ENCODE measurements at regions not wholly inside any gene's neighbourhood (a gene's known extent, or its start where the extent isn't known, plus 50 kb on each side); places are given as distances from the start of the nearest gene placed in this dataset.

DNA sequence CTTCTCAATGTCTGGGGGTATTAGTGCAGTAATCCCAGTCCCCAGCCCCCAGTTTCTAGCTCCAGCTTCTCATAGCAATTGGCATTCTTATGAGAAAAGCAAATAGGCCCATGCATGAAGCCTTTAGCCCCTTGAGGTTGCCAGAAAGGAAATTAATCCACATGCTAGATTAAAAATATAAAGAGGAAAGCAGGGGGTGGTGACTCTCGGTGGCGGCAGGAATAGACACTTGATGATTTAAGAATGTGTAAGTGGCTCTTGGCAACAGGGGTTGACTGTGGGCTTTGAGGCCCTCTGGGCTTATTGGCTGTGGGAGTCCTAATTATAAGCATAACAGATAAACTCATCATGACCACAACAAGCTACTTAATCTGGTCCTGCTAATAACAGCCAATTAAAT lies 1367.3 kb upstream of the FLRT2 start:
- DNase-seq (ENCODE audit: low spot score) = no peak

DNA sequence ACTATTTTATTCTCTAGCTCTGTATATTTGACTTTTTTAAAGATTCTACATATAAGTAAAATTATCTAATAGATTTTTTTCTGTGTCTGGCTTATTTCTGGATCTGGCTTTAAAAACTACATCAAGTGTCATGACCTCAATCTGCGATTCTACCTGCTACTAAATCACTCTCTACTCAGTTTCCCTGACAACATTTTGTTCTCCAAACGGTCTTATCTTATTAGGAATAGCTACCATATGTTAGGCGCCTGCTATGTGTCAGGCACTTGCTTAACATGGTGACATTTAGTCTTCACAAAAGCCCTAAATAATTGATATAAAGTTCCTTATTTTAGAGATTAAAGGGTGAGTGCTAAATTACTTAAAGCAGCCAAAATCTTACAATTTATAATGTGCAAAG lies 1362.9 kb upstream of the FLRT2 start:
- no peak for DNase-seq (ENCODE audit: low spot score)

DNA sequence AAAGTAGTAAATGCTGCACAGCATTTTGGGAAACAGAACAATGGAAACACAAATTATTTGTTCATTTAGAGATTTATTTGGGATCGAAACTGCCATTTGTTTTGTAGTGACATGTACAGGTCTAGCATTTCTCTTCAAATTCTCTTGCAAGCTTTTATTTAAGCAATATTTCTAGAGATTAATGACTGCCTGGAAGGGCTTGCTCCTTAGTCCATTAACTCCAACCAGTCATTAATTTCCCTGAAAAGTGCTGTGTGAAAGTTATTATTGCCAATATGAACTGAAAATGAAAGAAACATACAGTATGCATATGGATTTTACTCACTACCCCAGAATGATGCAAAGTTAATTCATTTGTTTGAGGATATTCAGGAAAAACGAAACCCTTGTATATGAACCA lies 1349.6 kb upstream of the FLRT2 start:
- no peak for DNase-seq (ENCODE audit: low spot score)

DNA sequence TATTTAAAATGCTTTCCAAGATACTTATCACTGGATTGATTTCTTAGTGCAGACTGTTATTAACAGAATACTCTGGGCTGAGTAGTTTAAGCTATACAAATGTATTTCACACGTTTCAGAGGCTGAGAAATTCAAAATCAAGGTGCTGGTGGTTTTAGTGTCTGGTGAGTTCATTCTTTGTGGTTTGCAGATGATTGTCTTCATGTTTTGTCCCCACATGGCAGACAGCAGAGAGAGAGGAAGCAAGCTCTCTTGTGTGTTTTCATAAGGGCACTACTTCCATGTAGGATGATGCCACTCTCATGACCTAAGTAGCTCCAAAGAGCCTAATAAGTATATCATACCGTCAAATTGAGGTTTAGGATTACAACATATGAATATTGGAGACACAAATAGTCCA lies 1348.9 kb upstream of the FLRT2 start:
- DNase-seq (ENCODE audit: low spot score) = no peak

DNA sequence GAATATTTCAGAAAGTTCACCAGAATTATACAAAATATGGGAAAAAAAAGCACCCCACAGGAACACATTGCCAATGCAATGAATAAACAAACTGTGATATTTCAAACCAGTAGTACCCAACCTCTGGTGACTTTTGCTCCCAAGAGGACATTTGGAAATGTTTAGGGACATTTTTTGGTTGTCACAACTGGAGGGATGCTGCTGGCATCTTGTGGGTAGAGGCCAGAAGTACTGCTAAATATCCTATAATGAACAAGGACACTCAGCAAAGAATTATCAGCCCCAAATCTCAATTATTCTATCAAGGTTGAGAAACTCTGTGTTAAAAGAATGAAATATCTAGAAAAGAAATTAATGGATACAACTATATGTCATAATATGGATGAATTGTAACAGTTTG lies 1334.4 kb upstream of the FLRT2 start:
- no peak for DNase-seq (ENCODE audit: low spot score)

DNA sequence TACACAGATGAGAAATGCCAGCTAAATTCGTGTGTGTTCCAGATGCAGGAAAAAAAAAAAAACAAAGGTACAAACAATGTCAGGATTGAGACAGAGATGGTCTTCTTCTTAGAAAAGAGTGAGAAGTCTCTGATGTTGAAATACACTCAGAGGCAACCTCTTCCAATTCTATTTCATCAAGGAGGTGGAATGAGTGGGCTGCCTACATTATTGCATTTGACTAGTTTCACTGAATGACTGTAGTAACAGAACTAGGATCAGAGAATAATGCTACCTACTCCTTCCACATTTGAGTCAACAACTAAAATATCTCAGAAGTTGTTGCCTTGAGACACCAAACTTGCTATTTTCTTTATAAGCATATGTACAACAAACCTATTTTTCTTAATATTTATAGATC lies 1332.2 kb upstream of the FLRT2 start:
- no peak for DNase-seq (ENCODE audit: low spot score)

DNA sequence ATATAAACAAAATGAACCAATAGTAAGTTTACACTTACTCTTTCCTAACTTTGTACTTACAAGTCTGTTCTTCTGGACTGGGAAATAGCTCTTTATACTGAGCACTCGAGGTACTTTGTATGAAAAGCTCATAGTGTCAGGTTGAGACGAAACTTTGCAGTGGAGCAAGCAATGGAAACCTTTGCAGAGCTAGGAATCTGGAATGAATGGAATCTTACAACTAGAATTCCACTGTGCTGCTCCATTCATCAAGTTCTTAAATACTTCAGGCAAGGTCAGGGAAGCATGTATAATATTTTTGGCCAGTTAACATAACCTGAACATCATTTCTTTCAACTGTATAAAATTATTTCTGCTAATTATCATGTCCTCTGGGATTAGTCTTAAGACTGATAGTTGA lies 1327.5 kb upstream of the FLRT2 start:
- DNase-seq (ENCODE audit: low spot score) = no peak

DNA sequence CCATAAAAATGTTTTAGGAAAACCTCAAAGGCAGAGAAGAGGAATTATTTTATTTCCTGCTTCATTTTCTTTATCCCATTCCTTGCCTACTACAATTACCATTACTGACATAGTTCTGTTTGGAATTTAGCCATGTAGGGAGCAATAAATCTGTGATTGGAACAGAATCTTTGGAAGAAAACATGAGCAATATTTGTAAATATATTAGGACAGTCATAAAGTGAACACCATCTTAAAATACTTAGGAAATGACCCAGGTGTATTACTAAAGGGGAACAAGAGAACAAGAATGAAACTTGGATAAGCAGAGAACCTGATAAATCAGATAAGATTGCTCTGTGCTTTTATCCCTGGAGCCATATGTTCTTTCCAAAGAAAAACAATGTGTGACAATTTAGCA lies 1326.0 kb upstream of the FLRT2 start:
- no peak for DNase-seq (ENCODE audit: low spot score)

DNA sequence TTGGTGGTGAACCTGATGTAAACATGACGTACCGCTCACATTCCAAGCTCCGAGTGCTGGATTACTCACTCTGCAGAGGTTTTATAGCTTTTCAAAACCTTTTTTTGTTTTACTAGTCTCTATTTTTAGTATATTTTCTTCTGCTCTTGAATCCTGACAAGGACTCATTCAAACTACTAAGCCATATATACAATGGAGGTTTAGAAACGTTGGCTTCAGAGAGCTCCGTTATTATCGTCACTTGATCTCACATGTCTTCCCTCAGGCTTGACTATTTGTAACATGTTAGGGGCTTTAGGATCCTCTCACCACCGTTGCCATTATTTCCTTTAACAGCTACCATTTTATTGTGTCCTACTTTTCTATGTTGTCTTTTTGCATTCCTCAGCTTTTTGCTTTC lies 1321.5 kb upstream of the FLRT2 start:
- DNase-seq (ENCODE audit: low spot score) = no peak

DNA sequence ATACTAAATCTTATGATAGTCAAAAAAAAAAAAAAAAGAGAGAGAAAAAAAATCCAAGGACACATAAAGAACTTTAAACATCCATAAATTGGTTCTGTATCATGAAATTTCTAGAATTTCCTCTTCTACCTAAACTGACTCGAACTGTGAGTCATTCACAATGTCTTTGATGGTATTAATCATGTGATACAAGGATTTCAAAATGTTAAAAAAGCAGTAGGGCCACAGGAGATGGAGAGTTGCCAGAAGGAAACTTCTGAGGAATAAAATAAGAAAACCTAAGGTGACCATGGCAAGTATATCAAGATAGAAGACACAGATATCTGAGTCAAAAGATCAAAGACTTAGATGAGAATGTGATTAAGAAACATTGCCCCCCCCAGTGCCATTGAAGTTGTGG lies 1320.9 kb upstream of the FLRT2 start:
- no peak for DNase-seq (ENCODE audit: low spot score)

DNA sequence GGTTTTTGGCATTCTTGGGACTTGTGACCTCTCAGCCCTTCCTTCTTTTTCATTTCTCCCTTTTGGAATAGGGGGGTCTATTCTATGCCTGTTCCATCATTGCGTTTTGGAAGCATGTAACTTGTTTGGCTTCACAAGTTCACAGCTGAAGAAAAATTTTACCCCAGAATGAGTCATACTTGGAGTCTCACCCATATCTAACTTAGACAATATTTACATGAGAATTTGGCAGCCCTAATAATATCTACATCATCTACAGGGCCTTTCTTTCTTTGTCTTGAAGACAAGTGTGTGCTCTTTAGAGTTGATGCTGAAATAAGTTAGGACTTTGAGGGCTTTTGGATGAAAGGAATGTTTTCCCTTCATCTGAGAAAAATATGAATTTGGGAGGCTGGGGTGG lies 1312.9 kb upstream of the FLRT2 start:
- no peak for DNase-seq (ENCODE audit: low spot score)

DNA sequence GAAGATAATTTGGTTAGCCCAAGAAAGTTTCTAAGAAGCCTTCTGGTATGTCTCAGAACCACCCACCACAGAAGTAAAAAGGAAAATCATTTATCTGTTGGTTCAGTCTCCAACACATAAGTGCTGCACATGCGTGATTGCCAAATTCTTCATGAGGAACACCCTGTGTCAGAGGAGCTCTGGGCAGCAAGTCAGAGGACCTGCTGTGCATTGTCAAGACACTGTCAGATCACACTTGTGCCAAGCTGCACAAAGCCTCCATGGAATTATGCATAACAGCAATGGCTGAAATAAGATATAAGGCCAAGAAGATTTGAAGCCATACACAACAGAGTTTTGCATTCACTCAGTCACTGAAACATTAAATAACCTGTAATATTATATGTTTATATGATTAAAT lies 1304.7 kb upstream of the FLRT2 start:
- DNase-seq (ENCODE audit: low spot score) = no peak

DNA sequence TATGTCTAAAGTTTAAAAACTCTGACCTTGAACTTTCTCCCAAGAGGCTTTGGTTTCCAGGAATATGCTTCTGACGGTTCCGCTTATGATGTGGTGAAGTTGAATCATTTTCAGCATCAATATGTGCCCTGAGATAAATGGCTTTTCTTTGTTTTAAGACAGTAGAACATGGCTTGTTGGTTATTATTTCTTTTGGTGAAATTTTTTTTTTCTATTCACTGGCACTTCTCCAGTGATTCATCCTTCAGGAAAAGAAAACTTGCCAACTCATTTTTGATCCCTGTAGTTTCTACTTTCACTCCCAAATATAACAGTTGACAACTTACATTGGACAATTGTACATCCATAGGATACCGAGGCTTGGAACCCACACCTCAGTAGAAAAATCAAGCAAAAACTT lies 1301.2 kb upstream of the FLRT2 start:
- no peak for DNase-seq (ENCODE audit: low spot score)

DNA sequence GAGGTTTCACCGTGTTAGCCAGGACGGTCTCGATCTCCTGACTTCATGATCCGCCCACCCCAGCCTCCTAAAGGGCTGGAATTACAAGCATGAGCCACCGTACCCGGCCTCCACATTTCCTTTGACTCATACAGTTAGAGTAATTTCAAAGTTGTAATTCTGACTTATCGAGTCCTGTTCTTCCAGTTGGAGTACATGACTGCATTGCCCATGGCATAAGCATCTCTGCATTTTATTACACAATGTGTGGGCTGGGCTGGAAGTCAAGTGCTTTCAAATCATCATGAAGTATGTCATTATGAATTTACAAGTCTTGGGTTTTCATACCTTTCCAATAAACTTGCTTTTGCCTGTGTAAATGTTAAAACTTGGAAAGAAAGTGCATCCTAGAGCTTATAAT lies 1295.7 kb upstream of the FLRT2 start:
- DNase-seq (ENCODE audit: low spot score) = no peak

DNA sequence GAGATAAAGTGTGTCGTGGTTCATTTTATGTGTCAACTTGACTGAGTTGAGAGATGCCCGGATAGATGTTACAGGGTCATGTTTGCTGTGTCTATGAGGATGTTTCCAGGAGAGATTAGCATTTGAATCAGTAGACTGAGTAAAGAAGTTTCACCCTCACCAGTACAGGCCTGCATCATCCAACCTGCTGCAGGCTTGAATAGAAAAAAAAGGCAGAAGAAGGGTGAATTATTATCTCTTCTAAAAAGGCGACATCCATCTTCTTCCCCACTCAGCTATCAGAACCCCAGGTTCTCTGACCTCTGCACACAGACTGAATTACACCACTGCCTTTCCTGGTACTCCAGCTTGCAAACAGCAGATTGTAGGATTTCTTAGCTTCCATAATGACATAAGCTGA lies 1293.7 kb upstream of the FLRT2 start:
- no peak for DNase-seq (ENCODE audit: low spot score)

DNA sequence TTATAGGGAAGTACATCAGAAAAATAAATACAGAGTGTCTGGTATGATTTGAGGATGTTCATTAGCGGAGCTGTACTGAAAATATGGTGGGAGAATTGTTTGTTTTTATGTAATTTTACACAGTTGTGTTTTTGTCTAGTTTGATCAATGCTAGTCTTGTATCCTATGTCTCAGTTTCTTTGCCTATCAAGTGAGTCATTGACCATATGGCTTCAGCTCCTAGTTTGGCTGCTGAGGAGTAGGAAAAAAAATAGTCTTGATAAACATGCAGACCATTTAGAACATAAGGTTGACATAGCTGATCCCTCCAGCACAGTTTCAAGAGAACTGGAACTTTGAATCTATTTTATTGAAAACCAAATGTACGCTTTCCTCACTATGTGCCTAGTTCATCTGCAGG lies 1292.1 kb upstream of the FLRT2 start:
- DNase-seq (ENCODE audit: low spot score) = no peak

DNA sequence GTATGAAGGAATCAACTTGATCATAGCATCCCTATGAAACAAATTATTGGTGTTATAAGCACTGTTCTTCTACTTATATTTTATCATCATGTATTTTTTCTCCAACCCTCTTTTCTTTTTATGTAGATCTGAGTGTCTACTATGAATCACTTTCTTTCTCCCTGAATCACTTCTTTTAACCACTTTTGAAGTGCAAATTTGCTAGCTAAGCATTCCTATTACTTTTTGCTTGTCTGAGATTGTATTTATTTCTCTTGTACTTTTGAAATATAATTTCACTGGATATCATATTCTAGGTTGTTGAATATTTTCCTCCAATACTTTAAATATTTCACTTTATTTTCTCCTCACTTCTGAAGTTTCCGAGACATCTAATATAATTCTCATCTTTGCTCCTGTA lies 1282.3 kb upstream of the FLRT2 start:
- no peak for DNase-seq (ENCODE audit: low spot score)

DNA sequence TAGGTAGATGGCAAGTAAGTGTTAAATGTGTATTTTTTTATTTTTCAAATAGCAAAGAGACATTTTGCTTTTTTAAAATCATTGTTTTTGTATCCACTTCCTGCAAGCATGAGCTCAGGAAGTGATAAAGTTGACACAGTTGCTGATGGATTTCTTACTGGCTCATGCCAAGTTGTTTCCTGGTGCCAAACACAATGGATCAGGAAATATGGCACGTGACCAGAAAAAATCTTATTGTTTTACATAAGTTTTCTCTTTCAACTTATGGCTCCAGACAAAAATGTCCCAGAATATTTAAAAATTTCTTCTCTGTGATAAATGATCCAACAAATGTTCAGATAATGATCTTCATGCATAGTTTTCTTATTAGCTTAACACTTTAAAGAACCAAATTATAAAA lies 1279.1 kb upstream of the FLRT2 start:
- no peak for DNase-seq (ENCODE audit: low spot score)

DNA sequence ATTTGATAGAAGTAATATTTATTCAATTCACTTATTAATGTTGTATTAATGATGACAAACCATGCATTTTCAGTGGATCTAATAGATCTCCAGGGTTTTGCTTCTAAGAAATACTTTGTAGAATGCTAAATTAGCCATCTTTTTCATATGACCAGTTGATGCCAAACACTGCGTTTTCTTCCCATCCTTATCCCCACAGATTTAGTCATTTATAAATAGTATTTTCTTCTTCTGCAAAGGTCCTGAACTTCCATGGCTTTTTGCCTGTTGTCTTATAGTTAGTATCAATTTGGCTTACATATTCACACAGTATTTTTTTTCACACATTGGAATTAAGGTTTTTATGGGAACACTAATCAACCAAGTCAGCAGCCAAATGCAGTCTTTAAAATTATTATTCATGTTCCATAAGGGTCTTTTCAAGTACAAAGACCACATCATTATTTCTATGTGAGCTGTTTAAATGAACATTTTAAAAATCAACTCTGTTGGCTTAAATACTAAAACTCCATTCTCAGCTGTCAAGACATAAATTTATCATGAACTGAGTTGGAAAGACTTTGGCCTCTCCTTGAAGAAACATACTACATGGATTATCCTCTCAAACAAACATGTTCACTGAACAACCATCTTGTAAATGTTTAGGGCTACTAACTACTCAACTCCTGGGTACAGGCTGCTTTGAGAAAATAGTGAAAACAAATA lies 1278.4 kb upstream of the FLRT2 start:
- no peak for DNase-seq (ENCODE audit: low spot score)

DNA sequence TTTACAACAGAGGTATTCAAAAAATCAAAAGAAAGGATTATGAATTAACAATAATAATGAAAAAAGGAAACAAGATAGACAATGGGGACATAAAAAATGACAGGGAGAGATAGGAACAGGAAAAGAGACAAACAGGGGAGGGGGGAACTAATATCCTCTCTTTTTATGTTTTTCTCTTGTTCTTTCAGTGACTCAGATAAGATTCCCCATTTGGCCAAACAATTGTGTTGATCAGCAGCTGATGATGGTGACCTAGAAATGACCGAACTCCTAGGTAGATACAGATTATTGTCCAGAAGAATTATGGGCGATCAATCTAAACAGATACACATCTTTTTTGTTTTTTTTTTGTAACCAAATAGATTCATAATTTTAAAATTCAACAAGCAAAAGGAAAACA lies 1277.2 kb upstream of the FLRT2 start:
- no peak for DNase-seq (ENCODE audit: low spot score)

DNA sequence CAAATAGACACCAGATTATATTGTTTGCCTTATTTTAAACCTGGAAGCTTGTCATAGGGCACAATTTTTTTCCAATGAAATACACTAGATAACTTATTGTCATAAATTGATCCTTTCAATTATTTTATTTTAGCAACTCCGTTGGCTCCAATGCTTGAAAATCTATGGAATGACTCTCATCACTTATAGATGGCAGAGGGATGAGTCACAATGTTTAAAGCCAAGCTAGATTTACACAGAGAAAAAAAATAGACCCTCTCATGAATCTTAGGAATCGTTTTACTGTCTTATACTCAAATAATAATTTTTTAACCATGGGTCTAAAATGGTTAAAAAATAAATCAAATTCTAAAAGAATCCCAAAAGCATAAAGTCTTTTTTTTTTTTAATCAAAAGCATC lies 1276.6 kb upstream of the FLRT2 start:
- no peak for DNase-seq (ENCODE audit: low spot score)

DNA sequence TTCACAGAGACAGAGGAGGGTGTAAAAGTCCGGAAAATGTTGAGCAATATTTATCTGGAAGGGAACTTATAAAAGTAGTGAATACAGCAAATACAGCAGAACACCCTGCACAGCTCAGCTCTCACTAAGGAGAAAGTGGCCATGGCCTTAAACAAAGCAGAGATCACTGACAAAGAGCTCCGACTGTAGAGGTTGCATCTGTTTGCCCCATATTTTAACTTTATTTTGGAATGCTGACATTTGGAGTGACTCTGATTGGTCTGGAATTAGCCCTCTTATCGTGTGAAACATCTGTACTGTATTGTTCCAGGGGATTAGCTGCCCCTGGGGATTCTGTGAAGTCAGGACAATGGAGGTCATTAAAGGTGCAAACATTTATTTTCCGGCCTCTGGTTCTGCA lies 1275.7 kb upstream of the FLRT2 start:
- DNase-seq (ENCODE audit: low spot score) = no peak

DNA sequence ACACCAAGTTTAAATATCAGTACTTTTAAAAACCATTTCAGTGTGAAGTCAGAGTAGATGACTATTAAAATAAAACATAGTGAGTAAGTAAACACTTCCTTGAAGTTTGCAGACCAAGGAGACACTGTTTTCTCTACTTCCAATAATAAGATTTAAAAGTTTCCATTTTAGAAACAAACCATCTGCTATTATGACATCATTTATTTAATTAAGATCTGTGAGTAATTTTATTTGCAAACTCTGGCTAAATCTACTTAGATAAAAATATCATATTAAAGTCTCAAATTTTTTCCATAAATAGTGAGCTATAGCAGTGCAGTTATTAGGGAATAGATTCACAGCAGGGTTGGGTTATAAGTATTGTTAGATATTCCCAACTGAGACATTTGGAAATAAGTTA lies 1267.0 kb upstream of the FLRT2 start:
- no peak for DNase-seq (ENCODE audit: low spot score)

DNA sequence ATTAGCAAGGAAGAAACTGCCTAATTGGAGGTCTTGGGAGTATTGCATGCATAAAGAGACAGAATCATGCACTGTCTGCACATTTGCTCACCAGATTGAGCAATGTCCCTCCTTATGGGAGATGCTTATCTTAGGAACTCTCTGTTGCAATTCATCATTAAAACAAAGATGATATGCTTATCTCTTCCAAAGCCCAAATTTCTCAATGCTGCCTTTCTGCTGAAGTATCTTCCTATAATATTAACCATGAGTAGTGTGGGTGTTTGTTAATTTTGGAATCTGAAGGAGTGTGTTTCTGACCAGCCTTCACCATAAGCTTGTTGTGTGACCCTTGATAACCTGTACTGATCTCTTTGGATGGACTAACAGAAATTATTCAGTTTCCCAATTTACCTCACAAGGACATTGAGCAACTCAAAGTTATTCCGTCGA lies 1257.6 kb upstream of the FLRT2 start:
- no peak for DNase-seq (ENCODE audit: low spot score)

DNA sequence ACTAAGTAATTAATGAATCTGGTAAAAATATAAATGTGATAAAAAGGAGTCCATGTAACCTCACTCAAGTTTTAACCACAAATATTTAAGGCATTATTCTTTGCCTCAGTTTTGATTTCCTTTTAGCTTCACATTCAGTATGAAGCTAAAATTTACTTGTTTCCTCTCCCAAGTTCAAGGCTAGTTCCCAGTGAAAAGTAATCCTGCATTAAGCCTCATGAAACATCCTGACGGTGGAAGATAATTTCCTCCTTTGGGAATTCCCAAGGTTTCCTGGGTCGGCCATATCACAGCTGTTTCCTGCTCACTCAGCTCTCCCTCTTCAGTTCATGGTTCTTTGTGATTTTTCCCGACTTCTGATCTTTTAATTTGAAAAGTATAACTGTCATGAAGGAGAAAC lies 1256.8 kb upstream of the FLRT2 start:
- no peak for DNase-seq (ENCODE audit: low spot score)
